ENCODE measurements at regions not wholly inside any gene's neighbourhood (a gene's known extent, or its start where the extent isn't known, plus 50 kb on each side); places are given as distances from the start of the nearest gene placed in this dataset.
A peak's percentile ranks its signal among the peaks of the same experiment; 100 is the strongest.
"Not testable (repeated sequence)": the region's sequence is repeated elsewhere in the genome, so short reads cannot be mapped to it uniquely, and the experiment has no call there.

- peak; percentile 44 for TF ChIP-seq GATA2 (IDR thresholded peaks at IDR 0.05; ENCODE audit: low read depth, low read length)
- not testable (repeated sequence) for TF ChIP-seq GATA3 (IDR thresholded peaks at IDR 0.05; ENCODE audit: low read depth, low read length)
These were observed 331.5 kb downstream of the ADGRD1 start for GRCh38 chr12:131284954-131285904.
